ENCODE measurements at regions not wholly inside any gene's neighbourhood (a gene's known extent, or its start where the extent isn't known, plus 50 kb on each side); places are given as distances from the start of the nearest gene placed in this dataset.

DNA sequence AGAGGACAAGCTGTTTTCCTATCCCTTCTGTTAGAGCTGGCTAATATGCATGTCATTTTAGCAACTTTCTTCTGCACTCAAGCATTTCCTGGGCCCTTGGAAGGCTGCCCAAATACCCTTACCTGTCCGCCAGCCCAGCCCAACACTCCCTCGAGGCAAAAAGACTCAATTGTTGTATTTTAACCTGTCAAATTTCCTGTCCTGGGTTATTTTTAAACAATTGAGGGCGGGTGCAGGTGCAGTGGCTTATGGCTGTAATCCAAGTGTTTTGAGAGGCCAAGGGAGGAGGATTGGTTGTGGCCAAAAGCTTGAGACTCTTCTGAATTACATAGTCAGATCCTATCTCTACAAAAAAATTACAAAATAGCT is 125.0 kb upstream of the ARHGAP28 start:
- TF ChIP-seq, protein P1, sequence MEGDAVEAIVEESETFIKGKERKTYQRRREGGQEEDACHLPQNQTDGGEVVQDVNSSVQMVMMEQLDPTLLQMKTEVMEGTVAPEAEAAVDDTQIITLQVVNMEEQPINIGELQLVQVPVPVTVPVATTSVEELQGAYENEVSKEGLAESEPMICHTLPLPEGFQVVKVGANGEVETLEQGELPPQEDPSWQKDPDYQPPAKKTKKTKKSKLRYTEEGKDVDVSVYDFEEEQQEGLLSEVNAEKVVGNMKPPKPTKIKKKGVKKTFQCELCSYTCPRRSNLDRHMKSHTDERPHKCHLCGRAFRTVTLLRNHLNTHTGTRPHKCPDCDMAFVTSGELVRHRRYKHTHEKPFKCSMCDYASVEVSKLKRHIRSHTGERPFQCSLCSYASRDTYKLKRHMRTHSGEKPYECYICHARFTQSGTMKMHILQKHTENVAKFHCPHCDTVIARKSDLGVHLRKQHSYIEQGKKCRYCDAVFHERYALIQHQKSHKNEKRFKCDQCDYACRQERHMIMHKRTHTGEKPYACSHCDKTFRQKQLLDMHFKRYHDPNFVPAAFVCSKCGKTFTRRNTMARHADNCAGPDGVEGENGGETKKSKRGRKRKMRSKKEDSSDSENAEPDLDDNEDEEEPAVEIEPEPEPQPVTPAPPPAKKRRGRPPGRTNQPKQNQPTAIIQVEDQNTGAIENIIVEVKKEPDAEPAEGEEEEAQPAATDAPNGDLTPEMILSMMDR (IDR thresholded peaks at IDR 0.05): no peak
- no peak for TF ChIP-seq POLR2A (IDR thresholded peaks at IDR 0.05)
